Smooth muscle cell (in vitro differentiated cells): ENCODE measurements at regions not wholly inside any gene's neighbourhood (a gene's known extent, or its start where the extent isn't known, plus 50 kb on each side); places are given as distances from the start of the nearest gene placed in this dataset.

ENCODE experiments used
- DNase-seq: peaks from one replicate; lab custom pipeline; 2025; ENCODE audit not compliant: unreplicated experiment; lab: John Stamatoyannopoulos, UW
- H2AFZ ChIP-seq: fragments of 200-600 bp; sonication (generic); 2 replicates; pipeline ENCODE4 v1.6.0; 2016; ENCODE audit warnings: antibody characterized with exemption, low read depth, mild to moderate bottlenecking
- H3F3A ChIP-seq: fragments of 200-600 bp; sonication (generic); 2 replicates; pipeline ENCODE4 v1.6.0; 2017; ENCODE audit warnings: antibody characterized with exemption, low read depth
- H3K27ac ChIP-seq: fragments of 200-600 bp; sonication (generic); 2 replicates; pipeline ENCODE4 v1.5.1; 2016; ENCODE audit warnings: low read depth, mild to moderate bottlenecking
- H3K27me3 ChIP-seq: fragments of 200-600 bp; sonication (generic); 2 replicates; pipeline ENCODE4 v1.6.1; 2016; ENCODE audit warnings: low read depth, mild to moderate bottlenecking
- H3K36me3 ChIP-seq: fragments of 200-600 bp; sonication (generic); 2 replicates; pipeline ENCODE4 v1.5.1; 2016; ENCODE audit warnings: low read depth
- H3K4me1 ChIP-seq: fragments of 200-600 bp; sonication (generic); 2 replicates; pipeline ENCODE4 v1.5.1; 2016; ENCODE audit warnings: low read depth
- H3K4me2 ChIP-seq: fragments of 200-600 bp; sonication (generic); 2 replicates; pipeline ENCODE4 v1.6.0; 2016; ENCODE audit warnings: mild to moderate bottlenecking
- H3K4me3 ChIP-seq: fragments of 200-600 bp; sonication (generic); 2 replicates; pipeline ENCODE4 v1.5.1; 2016; ENCODE audit warnings: mild to moderate bottlenecking
- H3K79me2 ChIP-seq: fragments of 200-600 bp; sonication (generic); 2 replicates; pipeline ENCODE4 v1.6.0; 2016; ENCODE audit warnings: low read depth, mild to moderate bottlenecking
- H3K9ac ChIP-seq: fragments of 200-600 bp; sonication (generic); 2 replicates; pipeline ENCODE4 v1.6.0; 2016; ENCODE audit warnings: low read depth
- H3K9me3 ChIP-seq: fragments of 200-600 bp; sonication (generic); replicated peaks from 2 replicates; pipeline ENCODE4 v1.5.1; 2016; ENCODE audit warnings: low read depth
- H4K20me1 ChIP-seq: fragments of 200-600 bp; sonication (generic); 2 replicates; pipeline ENCODE4 v1.6.0; 2016; ENCODE audit warnings: low read depth
- WGBS: methylation state at CpG from one replicate; pipeline ENCODE4 v1.1.7; 2016; ENCODE audit warnings: low lambda C conversion rate; 5-methylcytosine and 5-hydroxymethylcytosine counted together
- TF ChIP-seq, protein P1 (sequence below): fragments of 200-600 bp; sonication (generic); IDR thresholded peaks from 2 replicates; pipeline ENCODE4 v1.5.1; 2017; ENCODE audit warnings: borderline replicate concordance, mild to moderate bottlenecking, antibody characterized with exemption; ENCODE audit not compliant: insufficient read depth, poor library complexity, severe bottlenecking

DNA sequence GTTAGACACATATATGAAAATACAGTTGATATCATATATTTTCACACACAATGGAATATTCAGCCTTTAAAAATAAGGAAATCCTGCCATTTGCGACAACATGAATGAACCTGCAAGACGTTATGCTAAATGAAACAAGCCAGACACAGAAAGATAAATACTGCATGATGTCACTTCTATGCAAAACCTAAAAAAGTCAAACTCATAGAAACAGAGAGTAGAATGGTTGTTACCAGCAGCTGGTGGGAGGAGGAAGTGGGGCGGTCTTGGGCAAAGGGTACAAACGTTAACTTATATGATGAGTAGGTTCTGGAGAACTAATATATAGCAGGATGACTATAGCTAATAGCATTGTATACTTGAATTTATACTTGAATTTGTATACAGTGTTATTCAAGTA is 213.2 kb upstream of the NR2F2 start:
- H3K27me3 ChIP-seq = no peaks in the 10 kb centered on the region
- TF ChIP-seq, protein P1, sequence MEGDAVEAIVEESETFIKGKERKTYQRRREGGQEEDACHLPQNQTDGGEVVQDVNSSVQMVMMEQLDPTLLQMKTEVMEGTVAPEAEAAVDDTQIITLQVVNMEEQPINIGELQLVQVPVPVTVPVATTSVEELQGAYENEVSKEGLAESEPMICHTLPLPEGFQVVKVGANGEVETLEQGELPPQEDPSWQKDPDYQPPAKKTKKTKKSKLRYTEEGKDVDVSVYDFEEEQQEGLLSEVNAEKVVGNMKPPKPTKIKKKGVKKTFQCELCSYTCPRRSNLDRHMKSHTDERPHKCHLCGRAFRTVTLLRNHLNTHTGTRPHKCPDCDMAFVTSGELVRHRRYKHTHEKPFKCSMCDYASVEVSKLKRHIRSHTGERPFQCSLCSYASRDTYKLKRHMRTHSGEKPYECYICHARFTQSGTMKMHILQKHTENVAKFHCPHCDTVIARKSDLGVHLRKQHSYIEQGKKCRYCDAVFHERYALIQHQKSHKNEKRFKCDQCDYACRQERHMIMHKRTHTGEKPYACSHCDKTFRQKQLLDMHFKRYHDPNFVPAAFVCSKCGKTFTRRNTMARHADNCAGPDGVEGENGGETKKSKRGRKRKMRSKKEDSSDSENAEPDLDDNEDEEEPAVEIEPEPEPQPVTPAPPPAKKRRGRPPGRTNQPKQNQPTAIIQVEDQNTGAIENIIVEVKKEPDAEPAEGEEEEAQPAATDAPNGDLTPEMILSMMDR = no peak
- H3K9me3 ChIP-seq = no peaks in the 10 kb centered on the region
- no peak overlapping the region for H3K27ac ChIP-seq
- H4K20me1 ChIP-seq = no peaks in the 10 kb centered on the region
- H3K4me2 ChIP-seq = no peak overlapping the region
- 49% methylated on average over 4 of the region's 4 CpGs for WGBS
- H3K36me3 ChIP-seq = no peaks in the 10 kb centered on the region
- no peaks in the 10 kb centered on the region for H3F3A ChIP-seq
- H3K79me2 ChIP-seq = no peaks in the 10 kb centered on the region
- H2AFZ ChIP-seq = no peak overlapping the region
- no peak overlapping the region for H3K9ac ChIP-seq
- H3K4me1 ChIP-seq = no peaks in the 10 kb centered on the region
- no peak overlapping the region for H3K4me3 ChIP-seq
- no peak for DNase-seq

DNA sequence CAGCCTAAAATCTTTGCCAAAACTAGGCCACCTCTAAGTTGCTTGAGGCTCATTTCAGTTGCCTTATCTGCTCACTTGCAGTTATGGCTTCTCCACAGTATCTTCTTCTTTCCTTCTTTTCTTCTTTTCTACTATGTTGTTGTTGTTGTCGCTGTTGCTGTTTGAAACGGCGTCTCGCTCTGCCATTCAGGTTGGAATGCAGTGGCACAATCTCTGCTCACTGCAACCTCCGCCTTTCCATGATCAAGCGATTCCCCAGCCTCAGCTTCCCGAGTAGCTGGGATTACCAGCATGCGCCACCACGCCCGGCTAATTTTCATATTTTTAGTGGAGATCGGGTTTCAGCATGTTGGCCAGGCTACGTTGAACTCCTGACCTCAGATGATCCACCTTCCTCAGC is 210.8 kb upstream of the NR2F2 start:
- H3K9me3 ChIP-seq = no peaks in the 10 kb centered on the region
- H3K27me3 ChIP-seq = no peaks in the 10 kb centered on the region
- no peak overlapping the region for H2AFZ ChIP-seq
- H3K4me1 ChIP-seq = no peaks in the 10 kb centered on the region
- 86% methylated on average over 12 of the region's 12 CpGs for WGBS
- no peak overlapping the region for H3K4me2 ChIP-seq
- H3K27ac ChIP-seq = no peak overlapping the region
- no peaks in the 10 kb centered on the region for H4K20me1 ChIP-seq
- H3K9ac ChIP-seq = no peak overlapping the region
- H3K36me3 ChIP-seq = no peaks in the 10 kb centered on the region
- DNase-seq = no peak
- H3K79me2 ChIP-seq = no peaks in the 10 kb centered on the region
- no peak overlapping the region for H3K4me3 ChIP-seq
- TF ChIP-seq, protein P1 = no peak
- no peaks in the 10 kb centered on the region for H3F3A ChIP-seq

DNA sequence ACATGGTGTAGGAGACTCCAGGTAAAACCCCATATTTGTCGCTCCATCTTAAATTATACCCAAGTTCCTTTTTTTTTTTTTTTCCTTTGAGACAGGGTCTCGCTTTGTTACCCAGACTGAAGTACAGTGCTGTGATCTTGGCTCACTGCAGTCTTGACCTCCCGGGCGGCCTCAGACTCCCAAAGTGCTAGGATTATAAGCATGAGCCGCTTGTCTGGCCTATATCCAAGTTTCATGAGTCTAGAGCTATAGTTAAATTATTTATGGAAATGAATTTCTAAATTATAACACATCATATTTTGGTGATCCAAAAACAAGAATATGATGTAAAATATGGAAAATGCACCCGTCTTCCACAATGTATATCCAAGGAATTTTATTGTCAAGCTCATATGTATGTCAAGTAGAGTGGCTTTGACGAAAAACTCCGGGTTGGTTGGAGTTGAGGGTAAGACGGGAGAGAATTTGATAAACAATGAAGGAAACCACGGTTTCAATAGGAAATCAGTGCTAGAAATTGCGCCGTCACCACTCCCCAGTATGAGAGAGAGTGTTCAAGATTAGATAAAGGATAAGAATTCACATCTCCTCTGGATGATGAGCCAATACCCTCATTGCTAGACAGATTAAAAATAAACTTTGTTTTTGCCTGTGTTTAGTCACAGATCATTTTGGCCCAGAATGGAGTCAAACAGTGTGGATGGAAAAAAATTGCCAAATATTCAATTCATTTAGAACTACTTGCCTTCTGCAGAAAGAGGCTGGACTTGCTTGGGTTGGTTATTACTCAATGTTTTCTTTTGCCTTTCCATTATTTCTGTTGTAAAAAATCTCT is 209.2 kb upstream of the NR2F2 start:
- Histone ChIP-seq H3K27ac (no peak overlapping the region), H3K9me3 (no peaks in the 10 kb centered on the region), H3K4me1 (no peaks in the 10 kb centered on the region), H3K27me3 (no peaks in the 10 kb centered on the region), H4K20me1 (no peaks in the 10 kb centered on the region), H2AFZ (no peak overlapping the region), H3K4me3 (no peak overlapping the region), H3K79me2 (no peaks in the 10 kb centered on the region), H3K9ac (no peak overlapping the region), H3K36me3 (no peaks in the 10 kb centered on the region), H3F3A (no peaks in the 10 kb centered on the region), H3K4me2 (no peak overlapping the region)
- no peak for DNase-seq
- TF ChIP-seq, protein P1 = no peak
- WGBS = 80% methylated on average over 12 of the region's 12 CpGs
